ENCODE measurements at regions not wholly inside any gene's neighbourhood (a gene's known extent, or its start where the extent isn't known, plus 50 kb on each side); places are given as distances from the start of the nearest gene placed in this dataset.

- no peak overlapping the region for H3K27ac ChIP-seq
- TF ChIP-seq CTCF (conservative IDR thresholded peaks at IDR 0.05; ENCODE audit: low read depth) = no peak
- ChIA-PET POLR2A (ENCODE audit: low non-redundant PET) (no interaction called here), CTCF (no interaction called here)
- no peak for DNase-seq (ENCODE audit: low spot score)
Observed at GRCh38 chr18:25732862-25733261, 357.6 kb downstream of the SS18 start.

GRCh38 chr18:25729072-25729471 lies 361.3 kb downstream of the SS18 start:
- no peak for TF ChIP-seq CTCF (conservative IDR thresholded peaks at IDR 0.05; ENCODE audit: low read depth)
- CTCF ChIA-PET = no interaction called here
- POLR2A ChIA-PET (ENCODE audit: low non-redundant PET) = no interaction called here
- no peak overlapping the region for H3K27ac ChIP-seq
- no peak for DNase-seq (ENCODE audit: low spot score)

GRCh38 chr18:25727281-25727985 lies 363.0 kb downstream of the SS18 start:
- POLR2A ChIA-PET (ENCODE audit: low non-redundant PET) = no interaction called here
- TF ChIP-seq CTCF (conservative IDR thresholded peaks at IDR 0.05; ENCODE audit: low read depth) = no peak
- no peak for DNase-seq (ENCODE audit: low spot score)
- CTCF ChIA-PET = no interaction called here
- H3K27ac ChIP-seq = no peak overlapping the region

- CTCF ChIA-PET = no interaction called here
- H3K27ac ChIP-seq = no peak overlapping the region
- no peak for DNase-seq (ENCODE audit: low spot score)
- POLR2A ChIA-PET (ENCODE audit: low non-redundant PET) = no interaction called here
- TF ChIP-seq CTCF (conservative IDR thresholded peaks at IDR 0.05; ENCODE audit: low read depth) = no peak
Observed at GRCh38 chr18:25726298-25726697, 364.1 kb downstream of the SS18 start.

GRCh38 chr18:25725501-25725900 lies 364.9 kb downstream of the SS18 start:
- TF ChIP-seq CTCF (conservative IDR thresholded peaks at IDR 0.05; ENCODE audit: low read depth) = no peak
- no peak overlapping the region for H3K27ac ChIP-seq
- DNase-seq (ENCODE audit: low spot score) = no peak
- CTCF ChIA-PET = no interaction called here
- POLR2A ChIA-PET (ENCODE audit: low non-redundant PET) = no interaction called here

GRCh38 chr18:25724997-25725396 lies 365.4 kb downstream of the SS18 start:
- no peak for TF ChIP-seq CTCF (conservative IDR thresholded peaks at IDR 0.05; ENCODE audit: low read depth)
- POLR2A ChIA-PET (ENCODE audit: low non-redundant PET) = no interaction called here
- no peak overlapping the region for H3K27ac ChIP-seq
- DNase-seq (ENCODE audit: low spot score) = no peak
- CTCF ChIA-PET = no interaction called here

Data from RWPE1 (cell line).